ENCODE measurements at regions not wholly inside any gene's neighbourhood (a gene's known extent, or its start where the extent isn't known, plus 50 kb on each side); places are given as distances from the start of the nearest gene placed in this dataset.

DNA sequence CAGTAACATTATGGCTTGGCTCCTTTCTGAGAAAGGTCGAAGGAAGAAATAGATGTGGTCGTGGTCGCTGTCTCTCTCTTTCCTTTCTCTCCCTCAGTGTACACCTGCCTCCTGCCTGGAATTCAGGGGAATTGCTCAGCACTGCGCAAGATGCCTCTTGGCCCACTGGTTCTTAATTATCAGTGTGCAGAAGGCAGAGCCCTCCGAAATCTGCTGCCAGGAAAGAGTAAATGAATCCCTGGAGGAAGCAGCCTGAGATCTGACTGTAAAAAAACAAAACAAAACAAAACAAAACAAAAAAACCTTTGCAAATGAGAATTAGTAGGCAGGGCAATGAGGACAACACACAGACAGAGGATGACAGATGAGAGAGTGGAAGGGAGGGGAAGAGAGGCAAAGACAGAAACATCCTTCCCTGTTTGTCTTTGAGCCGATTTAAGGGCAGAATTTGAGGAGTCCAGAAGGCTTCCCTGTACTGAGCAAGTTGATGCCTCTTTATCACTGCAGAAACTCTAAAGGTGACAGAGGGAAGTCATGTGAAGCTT is 113.8 kb upstream of the PUM3 start:
- Mint-ChIP-seq H3K4me3 (no peak overlapping the region), H3K4me1 (no peaks in the 10 kb centered on the region), H3K27ac (no peak overlapping the region; a peak in 1 of 7 replicates), H3K27me3 (ENCODE audit: low read depth) (no peaks in the 10 kb centered on the region), H3K36me3 (ENCODE audit: insufficient read depth in 1 of 3, low read depth in 3 of 3) (no peaks in the 10 kb centered on the region), H3K9me3 (no peaks in the 10 kb centered on the region)
- H2BK5ac ChIP-seq (ENCODE audit: insufficient read length, low read length), result no peak overlapping the region
- no peak overlapping the region for H3T11ph ChIP-seq (ENCODE audit: low read length)
- no peak overlapping the region for H3K27ac ChIP-seq (ENCODE audit: insufficient read length, low read depth, low read length)
- H3K56ac ChIP-seq (ENCODE audit: insufficient read length, low read depth, low read length), result no peak overlapping the region
- H3K23me2 ChIP-seq (ENCODE audit: insufficient read length, low read depth, low read length, poor library complexity, severe bottlenecking), result no peaks in the 10 kb centered on the region
- H3K79me1 ChIP-seq (ENCODE audit: insufficient read depth, low read depth, low read length, poor library complexity, severe bottlenecking), result no peaks in the 10 kb centered on the region
- no peaks in the 10 kb centered on the region for H4K20me1 ChIP-seq (ENCODE audit: control insufficient read depth, insufficient read depth, insufficient read length)
- no peaks in the 10 kb centered on the region for H3K9me3 ChIP-seq (ENCODE audit: control insufficient read depth, low read depth, low read length)
- no peak overlapping the region for H2BK12ac ChIP-seq (ENCODE audit: insufficient read length, low read depth, low read length)
- no peaks in the 10 kb centered on the region for H3K79me2 ChIP-seq (ENCODE audit: insufficient read depth, low read length)
- no peak overlapping the region for H4K91ac ChIP-seq (ENCODE audit: insufficient read length, low read depth, low read length)
- H2BK120ac ChIP-seq (ENCODE audit: low read depth, low read length, poor library complexity, severe bottlenecking), result no peak overlapping the region
- H3K23ac ChIP-seq (ENCODE audit: insufficient read length, low read depth, low read length), result no peak overlapping the region
- no peaks in the 10 kb centered on the region for H3K27me3 ChIP-seq (ENCODE audit: insufficient read depth, low read length)
- no peak for DNase-seq
- H3K18ac ChIP-seq (ENCODE audit: insufficient read length, low read depth, low read length), result no peak overlapping the region
- no peak overlapping the region for H3K14ac ChIP-seq (ENCODE audit: insufficient read depth, low read length)
- H3K4me1 ChIP-seq (ENCODE audit: insufficient read depth, low read length), result no peaks in the 10 kb centered on the region
- TF ChIP-seq, protein P1, sequence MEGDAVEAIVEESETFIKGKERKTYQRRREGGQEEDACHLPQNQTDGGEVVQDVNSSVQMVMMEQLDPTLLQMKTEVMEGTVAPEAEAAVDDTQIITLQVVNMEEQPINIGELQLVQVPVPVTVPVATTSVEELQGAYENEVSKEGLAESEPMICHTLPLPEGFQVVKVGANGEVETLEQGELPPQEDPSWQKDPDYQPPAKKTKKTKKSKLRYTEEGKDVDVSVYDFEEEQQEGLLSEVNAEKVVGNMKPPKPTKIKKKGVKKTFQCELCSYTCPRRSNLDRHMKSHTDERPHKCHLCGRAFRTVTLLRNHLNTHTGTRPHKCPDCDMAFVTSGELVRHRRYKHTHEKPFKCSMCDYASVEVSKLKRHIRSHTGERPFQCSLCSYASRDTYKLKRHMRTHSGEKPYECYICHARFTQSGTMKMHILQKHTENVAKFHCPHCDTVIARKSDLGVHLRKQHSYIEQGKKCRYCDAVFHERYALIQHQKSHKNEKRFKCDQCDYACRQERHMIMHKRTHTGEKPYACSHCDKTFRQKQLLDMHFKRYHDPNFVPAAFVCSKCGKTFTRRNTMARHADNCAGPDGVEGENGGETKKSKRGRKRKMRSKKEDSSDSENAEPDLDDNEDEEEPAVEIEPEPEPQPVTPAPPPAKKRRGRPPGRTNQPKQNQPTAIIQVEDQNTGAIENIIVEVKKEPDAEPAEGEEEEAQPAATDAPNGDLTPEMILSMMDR (conservative IDR thresholded peaks at IDR 0.05), result no peak
- H4K5ac ChIP-seq (ENCODE audit: insufficient read length, low read depth, low read length), result no peak overlapping the region
- H2BK20ac ChIP-seq (ENCODE audit: low read depth, low read length, poor library complexity, severe bottlenecking), result no peak overlapping the region
- no peak overlapping the region for H2BK15ac ChIP-seq (ENCODE audit: low read depth, low read length)
- H3K4ac ChIP-seq (ENCODE audit: low read depth, low read length), result no peak overlapping the region
- H4K8ac ChIP-seq (replicated peaks; ENCODE audit: insufficient read length, low read depth, low read length), result no peak overlapping the region
- no peak overlapping the region for H3K9ac ChIP-seq (ENCODE audit: extremely low read depth, insufficient read length, low read length)
- H3K4me2 ChIP-seq (ENCODE audit: insufficient read depth, insufficient read length, low read length), result no peak overlapping the region
- H2AFZ ChIP-seq (ENCODE audit: low read length), result no peak overlapping the region
- H2AK5ac ChIP-seq (ENCODE audit: insufficient read length, low read length), result no peak overlapping the region
- no CpG with 5 or more reads among the region's 6 CpGs for WGBS (ENCODE audit: extremely low coverage, insufficient read length, low lambda C conversion rate)
